PC-3 (cell line): ENCODE measurements at regions not wholly inside any gene's neighbourhood (a gene's known extent, or its start where the extent isn't known, plus 50 kb on each side); places are given as distances from the start of the nearest gene placed in this dataset.
A peak's percentile ranks its signal among the peaks of the same experiment; 100 is the strongest.

ENCODE experiments used
- ATAC-seq: fragments of 200-7000 bp; cut with Tn5 transposase; 2 replicates; pipeline ENCODE4 v1.9.1; 2020; ENCODE audit warnings: mild to moderate bottlenecking, moderate library complexity
- BruUV-seq: library from RNA; stranded (reverse); fragments of 400-500 nt; replicated peaks from 2 replicates; lab custom pipeline; 2021; lab: Mats Ljungman, UMichigan
- CTCF ChIA-PET: fragments of 300-600 bp; sonication (Branson Sonifier 250); formaldehyde crosslinking; loops from one replicate; lab custom pipeline; 2022; ENCODE audit warnings: antibody characterized with exemption; lab: Charles Lee
- POLR2A ChIA-PET: fragments of 300-600 bp; sonication (Branson Sonifier 250); formaldehyde crosslinking; loops from one replicate; lab custom pipeline; 2022; ENCODE audit warnings: antibody characterized with exemption; ENCODE audit not compliant: unreplicated experiment; lab: Charles Lee
- DNase-seq: peaks from one replicate; pipeline ENCODE4 v3.0.0-alpha.2; 2015
- H2AFZ ChIP-seq: fragments of 300-600 bp; sonication (generic); 2 replicates; pipeline ENCODE4 v1.6.0; 2016; ENCODE audit warnings: antibody characterized with exemption, low read length
- H3F3A ChIP-seq: fragments of 300-600 bp; sonication (generic); one replicate; pipeline ENCODE4 v1.6.0; 2017; ENCODE audit warnings: antibody characterized with exemption, low read length, control low read depth, mild to moderate bottlenecking; ENCODE audit not compliant: unreplicated experiment
- H3K27ac ChIP-seq: fragments of 300-600 bp; sonication (generic); 2 replicates; pipeline ENCODE4 v1.5.1; 2016; ENCODE audit warnings: mild to moderate bottlenecking, low read length
- H3K27me3 ChIP-seq: fragments of 300-600 bp; sonication (generic); 2 replicates; pipeline ENCODE4 v1.6.1; 2016; ENCODE audit warnings: low read length, mixed read lengths
- H3K36me3 ChIP-seq: fragments of 300-600 bp; sonication (generic); 2 replicates; pipeline ENCODE4 v1.6.1; 2016; ENCODE audit warnings: low read depth, mixed run types, low read length, mixed read lengths
- H3K4me1 ChIP-seq: fragments of 300-600 bp; sonication (generic); 2 replicates; pipeline ENCODE4 v1.5.1; 2016; ENCODE audit warnings: low read length; ENCODE audit not compliant: insufficient read depth
- H3K4me2 ChIP-seq: fragments of 300-600 bp; sonication (generic); 2 replicates; pipeline ENCODE4 v1.6.0; 2016; ENCODE audit warnings: low read length
- H3K4me3 ChIP-seq: fragments of 300-600 bp; sonication (generic); 2 replicates; pipeline ENCODE4 v1.5.1; 2016; ENCODE audit warnings: mild to moderate bottlenecking, low read length, mixed read lengths
- H3K79me2 ChIP-seq: fragments of 300-600 bp; sonication (generic); 2 replicates; pipeline ENCODE4 v1.6.1; 2017; ENCODE audit warnings: low read length, mixed read lengths
- H3K9ac ChIP-seq: fragments of 300-600 bp; sonication (generic); 2 replicates; pipeline ENCODE4 v1.6.0; 2016; ENCODE audit warnings: mild to moderate bottlenecking, low read length
- H3K9me2 ChIP-seq: fragments of 300-600 bp; sonication (generic); replicated peaks from 2 replicates; pipeline ENCODE4 v1.6.1; 2016; ENCODE audit warnings: mixed run types, low read length, mixed read lengths
- H3K9me3 ChIP-seq: fragments of 300-600 bp; sonication (generic); 2 replicates; pipeline ENCODE4 v1.6.1; 2016; ENCODE audit warnings: low read length, mixed read lengths
- H4K20me1 ChIP-seq: fragments of 300-600 bp; sonication (generic); 2 replicates; pipeline ENCODE4 v1.6.1; 2016; ENCODE audit warnings: low read length, mixed read lengths
- CTCF ChIP-seq: fragments of 300-600 bp; sonication (generic); conservative IDR thresholded peaks from 2 replicates; pipeline ENCODE4 v1.5.1; 2017; ENCODE audit warnings: antibody characterized with exemption, low read depth, mild to moderate bottlenecking, low read length
- EZH2 ChIP-seq: fragments of 300-600 bp; sonication (generic); IDR thresholded peaks from one replicate; pipeline ENCODE4 v1.6.1; 2017; ENCODE audit warnings: antibody characterized with exemption, mild to moderate bottlenecking, low read length; ENCODE audit not compliant: unreplicated experiment
- EZH2phosphoT487 ChIP-seq: fragments of 300-600 bp; sonication (generic); IDR thresholded peaks from 2 replicates; pipeline ENCODE4 v1.6.1; 2018; ENCODE audit warnings: mild to moderate bottlenecking, antibody characterized with exemption, low read length, borderline replicate concordance
- intact Hi-C: fragments of 100-400 bp; cut with micrococcal nuclease; formaldehyde crosslinking; loops from 2 replicates; pipeline ENCODE4 v1.9.0; 2023

- Histone ChIP-seq H3K79me2 (no peaks in the 10 kb centered on the region), H3K4me1 (peaks cover 15% of the 10 kb centered on the region), H3F3A (no peaks in the 10 kb centered on the region), H4K20me1 (no peaks in the 10 kb centered on the region), H2AFZ (peak overlapping the region; percentile 35), H3K9me3 (no peaks in the 10 kb centered on the region), H3K9ac (no peak overlapping the region), H3K9me2 (no peaks in the 10 kb centered on the region), H3K4me3 (no peak overlapping the region), H3K4me2 (peak overlapping the region; percentile 43), H3K27me3 (no peaks in the 10 kb centered on the region), H3K36me3 (no peaks in the 10 kb centered on the region), H3K27ac (peak overlapping the region; percentile 38)
- POLR2A ChIA-PET, result interaction anchor here (0.6 kb wide), 1 partner anchor 200 kb away, joined by 3 read pairs; no protein-coding TSS in a partner anchor
- CTCF ChIA-PET, result interaction anchor here (0.5 to 0.6 kb wide), 2 partner anchors 232 to 1102 kb away, joined by 3 read pairs; no protein-coding TSS in a partner anchor
- TF ChIP-seq EZH2, result no peak
- TF ChIP-seq EZH2phosphoT487, result no peak
- no peak for TF ChIP-seq CTCF
- peak; percentile 84 for ATAC-seq
- no TSS peak for BruUV-seq
- intact Hi-C loops, result loop anchor here (1.0 to 5.0 kb wide), 2 partner anchors 43 to 92 kb away; no protein-coding TSS in a partner anchor
- DNase-seq, result peak; percentile 81
Observed at GRCh38 chr4:62640296-62640695, 1440.2 kb downstream of the ADGRL3 start.

GRCh38 chr4:62627671-62628070 lies 1427.5 kb downstream of the ADGRL3 start:
- ATAC-seq, result no peak
- H3K4me1 ChIP-seq, result no peaks in the 10 kb centered on the region
- H3K9me2 ChIP-seq, result no peaks in the 10 kb centered on the region
- TF ChIP-seq EZH2 (no peak), EZH2phosphoT487 (no peak), CTCF (no peak)
- no peaks in the 10 kb centered on the region for H3F3A ChIP-seq
- ChIA-PET CTCF (no interaction called here), POLR2A (no interaction called here)
- H3K9ac ChIP-seq, result no peak overlapping the region
- no peak overlapping the region for H3K4me3 ChIP-seq
- H3K36me3 ChIP-seq, result no peaks in the 10 kb centered on the region
- no peaks in the 10 kb centered on the region for H4K20me1 ChIP-seq
- no peak overlapping the region for H3K27ac ChIP-seq
- H3K4me2 ChIP-seq, result peak overlapping the region; percentile 32; the same call in 1 of the 2 replicates
- no peaks in the 10 kb centered on the region for H3K9me3 ChIP-seq
- peak; percentile 32 for DNase-seq
- H2AFZ ChIP-seq, result peak overlapping the region; percentile 9; the same call in 1 of the 2 replicates
- no peaks in the 10 kb centered on the region for H3K27me3 ChIP-seq
- no TSS peak for BruUV-seq
- H3K79me2 ChIP-seq, result no peaks in the 10 kb centered on the region
- intact Hi-C loops, result no loop called here

- Histone ChIP-seq H3K27me3 (no peaks in the 10 kb centered on the region), H2AFZ (no peak overlapping the region), H3K4me1 (no peaks in the 10 kb centered on the region), H4K20me1 (no peaks in the 10 kb centered on the region), H3K9me2 (no peaks in the 10 kb centered on the region), H3K79me2 (no peaks in the 10 kb centered on the region), H3K9ac (no peak overlapping the region), H3K9me3 (no peaks in the 10 kb centered on the region), H3K27ac (no peak overlapping the region), H3K36me3 (no peaks in the 10 kb centered on the region), H3K4me2 (no peak overlapping the region), H3K4me3 (no peak overlapping the region), H3F3A (no peaks in the 10 kb centered on the region)
- ATAC-seq (no peak), DNase-seq (no peak)
- intact Hi-C loops, result no loop called here
- BruUV-seq, result no TSS peak
- ChIA-PET CTCF (no interaction called here), POLR2A (no interaction called here)
- no peak for TF ChIP-seq EZH2
- no peak for TF ChIP-seq EZH2phosphoT487
- no peak for TF ChIP-seq CTCF
Observed at GRCh38 chr4:62627141-62627540, 1427.0 kb downstream of the ADGRL3 start.
